ENCODE measurements at regions not wholly inside any gene's neighbourhood (a gene's known extent, or its start where the extent isn't known, plus 50 kb on each side); places are given as distances from the start of the nearest gene placed in this dataset.

DNA sequence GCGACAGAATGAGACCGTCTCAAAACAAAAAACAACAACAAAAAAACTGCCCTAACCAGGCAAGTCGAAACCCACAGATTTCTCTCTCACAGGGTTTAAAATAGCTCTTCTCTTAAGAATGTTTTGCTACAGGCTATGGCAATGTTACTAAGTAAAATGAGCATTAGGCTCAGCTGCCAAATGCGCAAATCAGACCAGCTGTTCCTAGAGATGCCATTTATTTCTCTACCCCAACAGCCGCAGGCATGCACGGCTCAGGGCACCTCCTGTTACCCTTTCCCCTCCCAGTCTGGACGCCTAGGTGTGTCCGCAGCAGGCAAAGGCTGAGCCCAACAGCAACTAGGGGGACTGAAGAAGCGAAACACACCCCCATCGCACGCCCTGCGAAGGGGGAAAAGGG, 168.3 kb upstream of the MBL2 start:
- no peaks in the 10 kb centered on the region for H3K4me1 ChIP-seq (ENCODE audit: low read depth)
- no peaks in the 10 kb centered on the region for H3K36me3 ChIP-seq (ENCODE audit: low read depth)
- TF ChIP-seq, protein P1, sequence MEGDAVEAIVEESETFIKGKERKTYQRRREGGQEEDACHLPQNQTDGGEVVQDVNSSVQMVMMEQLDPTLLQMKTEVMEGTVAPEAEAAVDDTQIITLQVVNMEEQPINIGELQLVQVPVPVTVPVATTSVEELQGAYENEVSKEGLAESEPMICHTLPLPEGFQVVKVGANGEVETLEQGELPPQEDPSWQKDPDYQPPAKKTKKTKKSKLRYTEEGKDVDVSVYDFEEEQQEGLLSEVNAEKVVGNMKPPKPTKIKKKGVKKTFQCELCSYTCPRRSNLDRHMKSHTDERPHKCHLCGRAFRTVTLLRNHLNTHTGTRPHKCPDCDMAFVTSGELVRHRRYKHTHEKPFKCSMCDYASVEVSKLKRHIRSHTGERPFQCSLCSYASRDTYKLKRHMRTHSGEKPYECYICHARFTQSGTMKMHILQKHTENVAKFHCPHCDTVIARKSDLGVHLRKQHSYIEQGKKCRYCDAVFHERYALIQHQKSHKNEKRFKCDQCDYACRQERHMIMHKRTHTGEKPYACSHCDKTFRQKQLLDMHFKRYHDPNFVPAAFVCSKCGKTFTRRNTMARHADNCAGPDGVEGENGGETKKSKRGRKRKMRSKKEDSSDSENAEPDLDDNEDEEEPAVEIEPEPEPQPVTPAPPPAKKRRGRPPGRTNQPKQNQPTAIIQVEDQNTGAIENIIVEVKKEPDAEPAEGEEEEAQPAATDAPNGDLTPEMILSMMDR (IDR thresholded peaks at IDR 0.05): no peak
- intact Hi-C loops (cut with DNase I, micrococcal nuclease): no loop called here
- no peak for DNase-seq
- ATAC-seq: no peak
- H3K9me3 ChIP-seq: no peaks in the 10 kb centered on the region
- H3K4me3 ChIP-seq: no peak overlapping the region

DNA sequence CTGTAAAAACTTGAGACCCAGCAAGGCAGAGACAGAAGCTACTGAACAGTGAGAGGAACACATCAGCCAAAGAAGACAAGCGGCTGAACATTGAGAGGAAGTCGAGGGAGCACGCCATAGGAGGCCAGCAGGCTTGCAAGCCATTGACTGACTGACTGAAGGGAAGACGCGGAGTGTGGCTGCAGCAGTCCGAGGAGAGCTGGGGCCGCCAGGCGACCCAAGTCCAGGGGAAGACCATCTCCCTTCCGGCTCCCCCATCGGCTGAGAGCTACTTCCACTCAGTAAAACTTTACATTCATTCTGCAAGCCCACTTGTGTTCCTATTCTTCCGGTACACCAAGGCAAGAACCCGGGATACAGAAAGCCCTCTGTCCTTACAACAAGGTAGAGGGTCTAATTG, 167.3 kb upstream of the MBL2 start:
- DNase-seq (no peak), ATAC-seq (no peak)
- Histone ChIP-seq H3K4me1 (ENCODE audit: low read depth) (no peaks in the 10 kb centered on the region), H3K9me3 (no peaks in the 10 kb centered on the region), H3K36me3 (ENCODE audit: low read depth) (no peaks in the 10 kb centered on the region), H3K4me3 (no peak overlapping the region)
- TF ChIP-seq, protein P1 (IDR thresholded peaks at IDR 0.05): no peak
- intact Hi-C loops (cut with DNase I, micrococcal nuclease): no loop called here

DNA sequence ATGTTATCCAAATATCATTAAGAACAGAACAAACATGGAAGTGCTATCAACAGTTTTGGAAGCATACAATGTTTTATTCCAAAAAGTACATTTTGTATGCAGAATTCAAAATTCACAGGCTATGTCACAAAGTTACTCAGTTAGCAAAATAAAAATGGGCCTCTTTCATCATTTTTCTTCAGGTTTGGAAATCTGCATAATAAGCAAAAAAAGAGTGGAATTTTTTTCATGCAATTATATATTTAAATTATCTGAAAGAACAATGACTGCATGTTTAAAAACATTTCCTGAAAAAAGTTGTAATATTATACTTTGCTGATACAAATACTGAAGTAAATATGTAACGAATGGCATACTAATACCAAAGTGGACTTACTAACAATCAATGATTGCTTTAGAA, 161.2 kb upstream of the MBL2 start:
- no peak for ATAC-seq
- intact Hi-C loops (cut with DNase I, micrococcal nuclease): no loop called here

DNA sequence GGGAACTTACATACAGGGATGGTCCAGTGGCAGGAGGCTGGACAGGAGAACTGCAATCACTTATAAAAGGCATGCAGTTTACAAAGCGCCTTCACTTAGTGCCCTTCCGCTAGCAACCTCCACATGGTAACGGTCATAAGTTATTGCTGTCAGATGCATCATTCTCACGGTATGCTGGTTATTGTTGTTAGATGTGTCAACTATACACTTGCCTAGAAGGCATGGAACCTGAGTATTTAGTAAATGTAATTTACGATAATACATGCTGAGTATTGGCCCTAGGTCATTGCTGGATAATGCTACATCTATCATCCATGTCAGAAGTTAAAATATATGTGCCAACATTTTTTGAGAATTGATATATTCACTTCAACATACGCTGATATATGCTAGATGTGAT, 155.1 kb upstream of the MBL2 start:
- TF ChIP-seq, protein P1 (IDR thresholded peaks at IDR 0.05): no peak
- H3K4me1 ChIP-seq (ENCODE audit: low read depth): no peaks in the 10 kb centered on the region
- H3K4me3 ChIP-seq: no peak overlapping the region
- ATAC-seq (no peak), DNase-seq (no peak)
- H3K36me3 ChIP-seq (ENCODE audit: low read depth): no peaks in the 10 kb centered on the region
- H3K9me3 ChIP-seq: no peaks in the 10 kb centered on the region
- intact Hi-C loops (cut with DNase I, micrococcal nuclease): no loop called here

More for the DNA sequence above, 161.2 kb upstream of the MBL2 start:
- Histone ChIP-seq H3K4me1 (ENCODE audit: low read depth) (no peaks in the 10 kb centered on the region), H3K9me3 (no peaks in the 10 kb centered on the region), H3K36me3 (ENCODE audit: low read depth) (no peaks in the 10 kb centered on the region), H3K4me3 (no peak overlapping the region)
- TF ChIP-seq, protein P1 (IDR thresholded peaks at IDR 0.05): no peak
- DNase-seq: no peak

DNA sequence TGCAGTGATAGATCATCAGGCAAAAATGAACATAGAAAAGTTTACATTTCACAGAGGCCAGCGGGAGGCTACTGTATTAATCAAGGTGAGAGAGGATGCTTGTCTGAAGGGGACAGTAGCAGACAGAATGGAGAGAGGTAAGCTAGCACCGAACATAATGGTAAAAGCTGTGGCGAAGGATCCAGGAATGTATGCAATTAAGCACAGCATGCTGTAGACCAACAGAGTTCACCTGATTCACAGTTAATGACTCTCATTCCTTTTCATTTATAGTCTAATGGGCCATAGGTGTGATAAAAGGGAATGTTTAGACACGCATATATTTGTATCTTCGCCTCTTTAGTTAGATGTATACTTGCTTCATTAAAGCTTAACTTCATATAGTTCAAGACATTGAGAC, 150.9 kb upstream of the MBL2 start:
- Histone ChIP-seq H3K4me3 (no peak overlapping the region), H3K9me3 (no peaks in the 10 kb centered on the region), H3K4me1 (ENCODE audit: low read depth) (no peaks in the 10 kb centered on the region), H3K36me3 (ENCODE audit: low read depth) (no peaks in the 10 kb centered on the region)
- ATAC-seq: no peak
- TF ChIP-seq, protein P1 (IDR thresholded peaks at IDR 0.05): no peak
- intact Hi-C loops (cut with DNase I, micrococcal nuclease): no loop called here
- no peak for DNase-seq

DNA sequence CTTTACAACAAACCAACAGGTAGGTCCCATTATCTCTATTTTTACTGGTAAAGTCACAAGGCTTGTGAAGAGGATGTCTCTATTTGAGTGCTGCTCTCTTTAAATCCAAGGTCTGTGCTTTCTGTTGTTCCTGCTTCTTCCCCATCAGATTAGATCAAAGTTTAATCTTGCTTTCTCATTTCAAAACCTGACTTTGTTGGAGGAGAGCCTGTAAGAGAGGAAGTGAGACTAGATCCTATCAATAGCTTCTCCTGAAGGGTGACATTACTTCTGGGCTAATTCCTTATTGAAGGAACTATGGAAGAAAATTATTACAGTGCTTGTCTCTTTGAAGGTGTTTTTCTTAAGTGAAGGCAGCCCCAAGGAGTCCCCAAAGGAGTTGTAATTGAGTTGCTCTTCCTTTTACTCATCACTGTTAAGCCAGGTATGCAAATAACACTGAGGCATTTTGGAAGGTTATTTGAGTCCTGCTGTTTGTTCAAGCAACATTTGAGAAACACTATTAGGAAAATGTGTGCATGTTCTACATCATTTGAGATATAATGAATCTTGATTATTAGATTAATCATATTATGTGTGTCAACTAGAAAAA, 146.2 kb upstream of the MBL2 start:
- Histone ChIP-seq H3K4me3 (no peak overlapping the region), H3K9me3 (no peaks in the 10 kb centered on the region), H3K36me3 (ENCODE audit: low read depth) (no peaks in the 10 kb centered on the region), H3K4me1 (ENCODE audit: low read depth) (no peaks in the 10 kb centered on the region)
- intact Hi-C loops (cut with DNase I, micrococcal nuclease): no loop called here
- DNase-seq (no peak), ATAC-seq (no peak)
- TF ChIP-seq, protein P1 (IDR thresholded peaks at IDR 0.05): no peak

Measured in mucosa of descending colon (tissue), 3 donors.